SK-N-DZ (cell line): ENCODE measurements at regions not wholly inside any gene's neighbourhood (a gene's known extent, or its start where the extent isn't known, plus 50 kb on each side); places are given as distances from the start of the nearest gene placed in this dataset.

Experiments used
- DNase-seq: peaks from one replicate; pipeline ENCODE4 v3.0.0-alpha.2; 2015; ENCODE audit warnings: low spot score

- no peak for DNase-seq
Measured at GRCh38 chr1:234845097-234845660, 235.2 kb upstream of the IRF2BP2 start.

- DNase-seq: no peak
Measured at GRCh38 chr1:234844479-234845031, 234.6 kb upstream of the IRF2BP2 start.

- DNase-seq: no peak
Measured at GRCh38 chr1:234843946-234844345, 234.0 kb upstream of the IRF2BP2 start.

GRCh38 chr1:234842726-234843641, 233.0 kb upstream of the IRF2BP2 start:
- no peak for DNase-seq

- DNase-seq: no peak
Measured at GRCh38 chr1:234841710-234842231, 231.8 kb upstream of the IRF2BP2 start.

GRCh38 chr1:234841281-234841680, 231.3 kb upstream of the IRF2BP2 start:
- DNase-seq: no peak

GRCh38 chr1:234840843-234841242, 230.9 kb upstream of the IRF2BP2 start:
- no peak for DNase-seq

GRCh38 chr1:234840253-234840652, 230.3 kb upstream of the IRF2BP2 start:
- no peak for DNase-seq

GRCh38 chr1:234839663-234840062, 229.7 kb upstream of the IRF2BP2 start:
- no peak for DNase-seq

- no peak for DNase-seq
Measured at GRCh38 chr1:234838820-234839219, 228.8 kb upstream of the IRF2BP2 start.

- no peak for DNase-seq
Measured at GRCh38 chr1:234838182-234838581, 228.2 kb upstream of the IRF2BP2 start.

- no peak for DNase-seq
Measured at GRCh38 chr1:234837713-234838112, 227.7 kb upstream of the IRF2BP2 start.

GRCh38 chr1:234836776-234837357, 226.9 kb upstream of the IRF2BP2 start:
- DNase-seq: no peak

GRCh38 chr1:234836045-234836681, 226.2 kb upstream of the IRF2BP2 start:
- DNase-seq: no peak

GRCh38 chr1:234835239-234835638, 225.3 kb upstream of the IRF2BP2 start:
- DNase-seq: no peak

- DNase-seq: no peak
Measured at GRCh38 chr1:234833646-234834045, 223.7 kb upstream of the IRF2BP2 start.

- DNase-seq: no peak
Measured at GRCh38 chr1:234833118-234833517, 223.1 kb upstream of the IRF2BP2 start.

- no peak for DNase-seq
Measured at GRCh38 chr1:234827656-234828055, 217.7 kb upstream of the IRF2BP2 start.

GRCh38 chr1:234827181-234827580, 217.2 kb upstream of the IRF2BP2 start:
- no peak for DNase-seq

GRCh38 chr1:234826352-234826751, 216.4 kb upstream of the IRF2BP2 start:
- no peak for DNase-seq

GRCh38 chr1:234825498-234826165, 215.7 kb upstream of the IRF2BP2 start:
- peak; percentile 87 for DNase-seq
